ENCODE measurements at regions not wholly inside any gene's neighbourhood (a gene's known extent, or its start where the extent isn't known, plus 50 kb on each side); places are given as distances from the start of the nearest gene placed in this dataset.

GRCh38 chr3:82355228-82355627, 593.8 kb upstream of the GBE1 start:
- H4K8ac ChIP-seq (ENCODE audit: low read depth, low read length) = no peak overlapping the region
- no peaks in the 10 kb centered on the region for H3K79me1 ChIP-seq (ENCODE audit: low read length)
- H3K4me2 ChIP-seq (ENCODE audit: low read length) = no peak overlapping the region
- H2BK15ac ChIP-seq (replicated peaks; ENCODE audit: low read depth) = no peak overlapping the region
- H4K5ac ChIP-seq (ENCODE audit: low read length) = no peak overlapping the region
- no peak overlapping the region for H3K18ac ChIP-seq (ENCODE audit: low read length)
- peak; percentile 60 for DNase-seq
- no peak overlapping the region for H3K4ac ChIP-seq (ENCODE audit: low read depth, low read length)
- H2AK5ac ChIP-seq (ENCODE audit: low read length) = no peak overlapping the region
- H3K27ac ChIP-seq (ENCODE audit: low read depth, low read length) = no peak overlapping the region
- H2BK120ac ChIP-seq (ENCODE audit: low read depth, low read length) = no peak overlapping the region
- no peak overlapping the region for H3K23ac ChIP-seq (ENCODE audit: low read length)
- no peak overlapping the region for H3K56ac ChIP-seq (ENCODE audit: low read length)
- H3K27me3 ChIP-seq (ENCODE audit: insufficient read depth, low read length, poor library complexity) = no peaks in the 10 kb centered on the region
- WGBS (ENCODE audit: extremely low coverage, insufficient coverage, low lambda C conversion rate) = no CpG with 5 or more reads among the region's 2 CpGs
- no peaks in the 10 kb centered on the region for H3K79me2 ChIP-seq (ENCODE audit: control insufficient read depth, insufficient read depth, low read length)
- H3K4me3 ChIP-seq (ENCODE audit: low read length) = no peak overlapping the region
- no peak overlapping the region for H3K9ac ChIP-seq (ENCODE audit: low read length)
- H3K36me3 ChIP-seq (ENCODE audit: control insufficient read depth, insufficient read depth, low read length) = no peaks in the 10 kb centered on the region
- no peaks in the 10 kb centered on the region for H3K4me1 ChIP-seq (ENCODE audit: control insufficient read depth, low read depth, low read length)
- H2BK5ac ChIP-seq (ENCODE audit: low read length) = no peak overlapping the region

GRCh38 chr3:82354228-82354627, 592.8 kb upstream of the GBE1 start:
- peak; percentile 10 for DNase-seq
- H3K36me3 ChIP-seq (ENCODE audit: control insufficient read depth, insufficient read depth, low read length) = no peaks in the 10 kb centered on the region
- H4K8ac ChIP-seq (ENCODE audit: low read depth, low read length) = no peak overlapping the region
- H2AK5ac ChIP-seq (ENCODE audit: low read length) = no peak overlapping the region
- H3K79me1 ChIP-seq (ENCODE audit: low read length) = no peaks in the 10 kb centered on the region
- H3K56ac ChIP-seq (ENCODE audit: low read length) = no peak overlapping the region
- H3K23ac ChIP-seq (ENCODE audit: low read length) = no peak overlapping the region
- no peak overlapping the region for H3K18ac ChIP-seq (ENCODE audit: low read length)
- no peaks in the 10 kb centered on the region for H3K27me3 ChIP-seq (ENCODE audit: insufficient read depth, low read length, poor library complexity)
- WGBS (ENCODE audit: extremely low coverage, insufficient coverage, low lambda C conversion rate) = no CpG with 5 or more reads among the region's 4 CpGs
- no peak overlapping the region for H3K4ac ChIP-seq (ENCODE audit: low read depth, low read length)
- H4K5ac ChIP-seq (ENCODE audit: low read length) = no peak overlapping the region
- no peaks in the 10 kb centered on the region for H3K79me2 ChIP-seq (ENCODE audit: control insufficient read depth, insufficient read depth, low read length)
- no peak overlapping the region for H2BK5ac ChIP-seq (ENCODE audit: low read length)
- no peak overlapping the region for H3K4me3 ChIP-seq (ENCODE audit: low read length)
- H2BK120ac ChIP-seq (ENCODE audit: low read depth, low read length) = no peak overlapping the region
- no peak overlapping the region for H2BK15ac ChIP-seq (replicated peaks; ENCODE audit: low read depth)
- H3K27ac ChIP-seq (ENCODE audit: low read depth, low read length) = no peak overlapping the region
- H3K4me2 ChIP-seq (ENCODE audit: low read length) = no peak overlapping the region
- no peak overlapping the region for H3K9ac ChIP-seq (ENCODE audit: low read length)
- no peaks in the 10 kb centered on the region for H3K4me1 ChIP-seq (ENCODE audit: control insufficient read depth, low read depth, low read length)

- no peaks in the 10 kb centered on the region for H3K36me3 ChIP-seq (ENCODE audit: control insufficient read depth, insufficient read depth, low read length)
- H2AK5ac ChIP-seq (ENCODE audit: low read length) = no peak overlapping the region
- H2BK15ac ChIP-seq (replicated peaks; ENCODE audit: low read depth) = no peak overlapping the region
- DNase-seq = no peak
- no peak overlapping the region for H2BK5ac ChIP-seq (ENCODE audit: low read length)
- no peak overlapping the region for H3K4me3 ChIP-seq (ENCODE audit: low read length)
- H3K79me2 ChIP-seq (ENCODE audit: control insufficient read depth, insufficient read depth, low read length) = no peaks in the 10 kb centered on the region
- no peak overlapping the region for H3K18ac ChIP-seq (ENCODE audit: low read length)
- H3K27me3 ChIP-seq (ENCODE audit: insufficient read depth, low read length, poor library complexity) = no peaks in the 10 kb centered on the region
- no peak overlapping the region for H3K4ac ChIP-seq (ENCODE audit: low read depth, low read length)
- H3K56ac ChIP-seq (ENCODE audit: low read length) = no peak overlapping the region
- no peak overlapping the region for H2BK120ac ChIP-seq (ENCODE audit: low read depth, low read length)
- H3K4me2 ChIP-seq (ENCODE audit: low read length) = no peak overlapping the region
- H3K9ac ChIP-seq (ENCODE audit: low read length) = no peak overlapping the region
- H4K8ac ChIP-seq (ENCODE audit: low read depth, low read length) = no peak overlapping the region
- H3K23ac ChIP-seq (ENCODE audit: low read length) = no peak overlapping the region
- no peaks in the 10 kb centered on the region for H3K79me1 ChIP-seq (ENCODE audit: low read length)
- no peak overlapping the region for H3K27ac ChIP-seq (ENCODE audit: low read depth, low read length)
- no CpG with 5 or more reads among the region's 6 CpGs for WGBS (ENCODE audit: extremely low coverage, insufficient coverage, low lambda C conversion rate)
- no peak overlapping the region for H4K5ac ChIP-seq (ENCODE audit: low read length)
- no peaks in the 10 kb centered on the region for H3K4me1 ChIP-seq (ENCODE audit: control insufficient read depth, low read depth, low read length)
Observed at GRCh38 chr3:82353306-82354171, 592.1 kb upstream of the GBE1 start.

- no peak overlapping the region for H2BK120ac ChIP-seq (ENCODE audit: low read depth, low read length)
- peaks cover 2% of the 10 kb centered on the region for H3K4me1 ChIP-seq (ENCODE audit: control insufficient read depth, low read depth, low read length)
- H3K4ac ChIP-seq (ENCODE audit: low read depth, low read length) = no peak overlapping the region
- no peak overlapping the region for H4K8ac ChIP-seq (ENCODE audit: low read depth, low read length)
- H3K27me3 ChIP-seq (ENCODE audit: insufficient read depth, low read length, poor library complexity) = no peaks in the 10 kb centered on the region
- DNase-seq = no peak
- no peaks in the 10 kb centered on the region for H3K36me3 ChIP-seq (ENCODE audit: control insufficient read depth, insufficient read depth, low read length)
- no peak overlapping the region for H3K23ac ChIP-seq (ENCODE audit: low read length)
- no peak overlapping the region for H3K27ac ChIP-seq (ENCODE audit: low read depth, low read length)
- no peak overlapping the region for H3K9ac ChIP-seq (ENCODE audit: low read length)
- no peak overlapping the region for H3K18ac ChIP-seq (ENCODE audit: low read length)
- H3K79me1 ChIP-seq (ENCODE audit: low read length) = no peaks in the 10 kb centered on the region
- H3K4me2 ChIP-seq (ENCODE audit: low read length) = no peak overlapping the region
- WGBS (ENCODE audit: extremely low coverage, insufficient coverage, low lambda C conversion rate) = no CpG with 5 or more reads among the region's 1 CpG
- no peak overlapping the region for H4K5ac ChIP-seq (ENCODE audit: low read length)
- no peaks in the 10 kb centered on the region for H3K79me2 ChIP-seq (ENCODE audit: control insufficient read depth, insufficient read depth, low read length)
- no peak overlapping the region for H3K4me3 ChIP-seq (ENCODE audit: low read length)
- no peak overlapping the region for H2BK5ac ChIP-seq (ENCODE audit: low read length)
- no peak overlapping the region for H2BK15ac ChIP-seq (replicated peaks; ENCODE audit: low read depth)
- H2AK5ac ChIP-seq (ENCODE audit: low read length) = no peak overlapping the region
- no peak overlapping the region for H3K56ac ChIP-seq (ENCODE audit: low read length)
Observed at GRCh38 chr3:82347585-82347984, 586.1 kb upstream of the GBE1 start.

GRCh38 chr3:82342521-82342920, 581.1 kb upstream of the GBE1 start:
- no peak overlapping the region for H2BK120ac ChIP-seq (ENCODE audit: low read depth, low read length)
- no peak overlapping the region for H2AK5ac ChIP-seq (ENCODE audit: low read length)
- no peak overlapping the region for H4K5ac ChIP-seq (ENCODE audit: low read length)
- DNase-seq = no peak
- no peaks in the 10 kb centered on the region for H3K79me2 ChIP-seq (ENCODE audit: control insufficient read depth, insufficient read depth, low read length)
- no CpG with 5 or more reads among the region's 3 CpGs for WGBS (ENCODE audit: extremely low coverage, insufficient coverage, low lambda C conversion rate)
- H3K4ac ChIP-seq (ENCODE audit: low read depth, low read length) = no peak overlapping the region
- H3K56ac ChIP-seq (ENCODE audit: low read length) = no peak overlapping the region
- H3K23ac ChIP-seq (ENCODE audit: low read length) = no peak overlapping the region
- H3K9ac ChIP-seq (ENCODE audit: low read length) = no peak overlapping the region
- no peak overlapping the region for H3K18ac ChIP-seq (ENCODE audit: low read length)
- H3K4me2 ChIP-seq (ENCODE audit: low read length) = no peak overlapping the region
- no peaks in the 10 kb centered on the region for H3K36me3 ChIP-seq (ENCODE audit: control insufficient read depth, insufficient read depth, low read length)
- no peak overlapping the region for H2BK15ac ChIP-seq (replicated peaks; ENCODE audit: low read depth)
- H3K4me1 ChIP-seq (ENCODE audit: control insufficient read depth, low read depth, low read length) = peaks cover 2% of the 10 kb centered on the region
- no peaks in the 10 kb centered on the region for H3K79me1 ChIP-seq (ENCODE audit: low read length)
- no peak overlapping the region for H3K27ac ChIP-seq (ENCODE audit: low read depth, low read length)
- H4K8ac ChIP-seq (ENCODE audit: low read depth, low read length) = no peak overlapping the region
- H2BK5ac ChIP-seq (ENCODE audit: low read length) = no peak overlapping the region
- H3K27me3 ChIP-seq (ENCODE audit: insufficient read depth, low read length, poor library complexity) = no peaks in the 10 kb centered on the region
- H3K4me3 ChIP-seq (ENCODE audit: low read length) = no peak overlapping the region

- no peak overlapping the region for H3K4me3 ChIP-seq (ENCODE audit: low read length)
- H2AK5ac ChIP-seq (ENCODE audit: low read length) = no peak overlapping the region
- no peaks in the 10 kb centered on the region for H3K79me1 ChIP-seq (ENCODE audit: low read length)
- no peak overlapping the region for H3K23ac ChIP-seq (ENCODE audit: low read length)
- H4K5ac ChIP-seq (ENCODE audit: low read length) = no peak overlapping the region
- no peak overlapping the region for H2BK5ac ChIP-seq (ENCODE audit: low read length)
- no peak overlapping the region for H3K18ac ChIP-seq (ENCODE audit: low read length)
- no peak overlapping the region for H3K9ac ChIP-seq (ENCODE audit: low read length)
- H2BK120ac ChIP-seq (ENCODE audit: low read depth, low read length) = no peak overlapping the region
- H3K79me2 ChIP-seq (ENCODE audit: control insufficient read depth, insufficient read depth, low read length) = no peaks in the 10 kb centered on the region
- no peaks in the 10 kb centered on the region for H3K4me1 ChIP-seq (ENCODE audit: control insufficient read depth, low read depth, low read length)
- no peak for DNase-seq
- no peak overlapping the region for H3K56ac ChIP-seq (ENCODE audit: low read length)
- H4K8ac ChIP-seq (ENCODE audit: low read depth, low read length) = no peak overlapping the region
- H3K27me3 ChIP-seq (ENCODE audit: insufficient read depth, low read length, poor library complexity) = no peaks in the 10 kb centered on the region
- H3K36me3 ChIP-seq (ENCODE audit: control insufficient read depth, insufficient read depth, low read length) = no peaks in the 10 kb centered on the region
- WGBS (ENCODE audit: extremely low coverage, insufficient coverage, low lambda C conversion rate) = no CpG with 5 or more reads among the region's 2 CpGs
- no peak overlapping the region for H3K4ac ChIP-seq (ENCODE audit: low read depth, low read length)
- H2BK15ac ChIP-seq (replicated peaks; ENCODE audit: low read depth) = no peak overlapping the region
- H3K4me2 ChIP-seq (ENCODE audit: low read length) = no peak overlapping the region
- no peak overlapping the region for H3K27ac ChIP-seq (ENCODE audit: low read depth, low read length)
Observed at GRCh38 chr3:82329300-82329699, 567.9 kb upstream of the GBE1 start.
